ENCODE measurements at regions not wholly inside any gene's neighbourhood (a gene's known extent, or its start where the extent isn't known, plus 50 kb on each side); places are given as distances from the start of the nearest gene placed in this dataset.
"Not testable (repeated sequence)": the region's sequence is repeated elsewhere in the genome, so short reads cannot be mapped to it uniquely, and the experiment has no call there.

DNA sequence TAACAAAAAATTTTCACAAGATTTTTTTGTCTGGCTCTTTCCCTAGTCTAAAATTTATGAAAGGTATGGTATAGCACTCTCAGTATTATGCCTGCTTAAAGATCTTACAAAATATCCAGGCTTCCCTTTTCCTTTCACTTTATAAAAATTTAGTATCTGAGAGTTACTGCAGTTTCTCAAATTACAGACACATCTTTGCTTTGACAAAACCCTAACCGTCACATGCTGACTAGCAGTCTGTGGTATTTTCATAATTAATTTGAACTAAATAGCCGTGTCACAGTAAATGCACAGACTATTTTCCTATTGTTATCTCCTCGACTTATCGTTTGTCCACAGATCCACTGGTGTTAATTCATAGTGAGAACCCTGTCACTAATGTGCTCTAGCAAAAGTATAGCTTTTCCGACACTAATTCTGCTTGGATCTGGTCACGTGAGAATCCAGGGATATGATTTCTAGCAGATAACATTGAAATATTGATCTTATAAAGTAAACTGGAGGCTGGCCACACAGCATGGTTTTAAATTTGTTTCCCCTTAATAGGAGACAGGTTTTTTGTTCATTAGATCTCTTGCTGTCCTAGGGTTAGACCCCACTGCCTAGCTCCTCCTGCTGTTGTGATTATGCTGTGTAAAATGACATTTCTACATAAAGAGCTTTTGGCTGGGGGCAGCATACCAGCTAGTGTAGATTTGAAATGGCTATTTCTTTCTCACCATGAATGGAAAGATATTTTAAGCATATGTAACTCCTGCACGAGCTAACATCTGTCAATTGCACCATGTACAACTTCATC, 340.6 kb upstream of the SASH1 start:
- no peaks in the 10 kb centered on the region for H4K20me1 ChIP-seq (ENCODE audit: insufficient read depth, low read length)
- no peak overlapping the region for H3K4me2 ChIP-seq (ENCODE audit: insufficient read depth, low read length)
- H3K9me3 ChIP-seq (ENCODE audit: insufficient read depth, low read length, severe bottlenecking), result no peaks in the 10 kb centered on the region
- TF ChIP-seq, protein P1, sequence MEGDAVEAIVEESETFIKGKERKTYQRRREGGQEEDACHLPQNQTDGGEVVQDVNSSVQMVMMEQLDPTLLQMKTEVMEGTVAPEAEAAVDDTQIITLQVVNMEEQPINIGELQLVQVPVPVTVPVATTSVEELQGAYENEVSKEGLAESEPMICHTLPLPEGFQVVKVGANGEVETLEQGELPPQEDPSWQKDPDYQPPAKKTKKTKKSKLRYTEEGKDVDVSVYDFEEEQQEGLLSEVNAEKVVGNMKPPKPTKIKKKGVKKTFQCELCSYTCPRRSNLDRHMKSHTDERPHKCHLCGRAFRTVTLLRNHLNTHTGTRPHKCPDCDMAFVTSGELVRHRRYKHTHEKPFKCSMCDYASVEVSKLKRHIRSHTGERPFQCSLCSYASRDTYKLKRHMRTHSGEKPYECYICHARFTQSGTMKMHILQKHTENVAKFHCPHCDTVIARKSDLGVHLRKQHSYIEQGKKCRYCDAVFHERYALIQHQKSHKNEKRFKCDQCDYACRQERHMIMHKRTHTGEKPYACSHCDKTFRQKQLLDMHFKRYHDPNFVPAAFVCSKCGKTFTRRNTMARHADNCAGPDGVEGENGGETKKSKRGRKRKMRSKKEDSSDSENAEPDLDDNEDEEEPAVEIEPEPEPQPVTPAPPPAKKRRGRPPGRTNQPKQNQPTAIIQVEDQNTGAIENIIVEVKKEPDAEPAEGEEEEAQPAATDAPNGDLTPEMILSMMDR (IDR thresholded peaks at IDR 0.05; ENCODE audit: borderline replicate concordance, extremely low read depth, low read length, poor library complexity, severe bottlenecking), result no peak
- TF ChIP-seq EZH2 (IDR thresholded peaks at IDR 0.05; ENCODE audit: borderline replicate concordance, low read depth, low read length, severe bottlenecking), result no peak
- H3K79me2 ChIP-seq (ENCODE audit: insufficient read depth, low read length), result no peaks in the 10 kb centered on the region
- no peak overlapping the region for H3K27ac ChIP-seq (ENCODE audit: low read length)
- H3K36me3 ChIP-seq (ENCODE audit: insufficient read depth, low read length), result no peaks in the 10 kb centered on the region
- no peaks in the 10 kb centered on the region for H3K4me1 ChIP-seq (ENCODE audit: insufficient read depth, low read length)
- H3K9ac ChIP-seq (ENCODE audit: low read depth, low read length), result no peak overlapping the region
- DNase-seq, result no peak
- no peak overlapping the region for H3K4me3 ChIP-seq (ENCODE audit: low read depth in 1 of 2, low read length in 2 of 2)
- no peak for ATAC-seq (ENCODE audit: insufficient read depth, low read depth)
- H3K27me3 ChIP-seq (ENCODE audit: insufficient read depth, low read length, poor library complexity), result peaks cover 2% of the 10 kb centered on the region
- no peak overlapping the region for H2AFZ ChIP-seq (ENCODE audit: low read depth, low read length)

DNA sequence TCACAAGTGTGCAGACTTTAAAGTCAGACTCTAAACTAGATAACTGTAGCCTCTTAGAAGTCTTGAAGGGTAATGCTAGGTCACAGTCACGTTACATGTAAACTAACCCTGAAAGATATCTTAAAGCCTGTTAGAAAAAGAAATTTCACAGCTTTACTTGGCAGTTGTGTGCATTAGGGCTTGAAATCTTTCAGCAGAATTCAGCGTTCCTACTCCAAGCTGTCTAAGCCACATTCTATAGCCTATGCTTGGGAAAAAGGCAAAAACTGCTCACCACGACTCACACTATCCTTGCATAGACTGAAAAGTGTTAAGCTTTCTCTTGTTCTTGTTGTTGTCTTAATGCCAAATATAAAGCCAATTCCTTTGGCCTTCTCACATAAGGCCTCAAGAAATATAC, 338.0 kb upstream of the SASH1 start:
- H3K9me3 ChIP-seq (ENCODE audit: insufficient read depth, low read length, severe bottlenecking), result no peaks in the 10 kb centered on the region
- H3K27me3 ChIP-seq (ENCODE audit: insufficient read depth, low read length, poor library complexity), result peaks cover 2% of the 10 kb centered on the region
- no peak for ATAC-seq (ENCODE audit: insufficient read depth, low read depth)

DNA sequence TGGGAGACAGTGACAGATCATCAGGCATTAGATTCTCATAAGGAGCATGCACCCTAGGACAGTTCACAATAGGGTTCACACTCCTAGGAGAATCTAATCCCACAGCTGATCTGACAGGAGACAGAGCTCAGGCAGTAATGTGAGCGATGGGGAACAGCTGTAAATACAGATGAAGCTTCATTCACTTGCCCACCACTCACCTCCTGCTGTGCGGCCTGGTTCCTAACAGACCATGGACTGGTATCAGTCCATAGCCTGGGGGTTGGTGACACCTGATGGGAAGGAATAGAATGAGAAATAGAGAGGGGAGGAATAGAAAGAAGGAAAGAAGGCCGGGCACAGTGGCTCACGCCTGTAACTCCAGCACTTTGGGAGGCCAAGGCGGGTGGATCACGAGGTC, 336.8 kb upstream of the SASH1 start:
- Histone ChIP-seq H2AFZ (ENCODE audit: low read depth, low read length) (no peak overlapping the region), H3K4me3 (ENCODE audit: low read depth in 1 of 2, low read length in 2 of 2) (no peak overlapping the region), H3K27ac (ENCODE audit: low read length) (no peak overlapping the region), H3K36me3 (ENCODE audit: insufficient read depth, low read length) (no peaks in the 10 kb centered on the region), H3K9me3 (ENCODE audit: insufficient read depth, low read length, severe bottlenecking) (peaks cover 8% of the 10 kb centered on the region), H3K79me2 (ENCODE audit: insufficient read depth, low read length) (no peaks in the 10 kb centered on the region), H3K27me3 (ENCODE audit: insufficient read depth, low read length, poor library complexity) (peaks cover 2% of the 10 kb centered on the region), H3K4me2 (ENCODE audit: insufficient read depth, low read length) (no peak overlapping the region), H3K9ac (ENCODE audit: low read depth, low read length) (no peak overlapping the region), H4K20me1 (ENCODE audit: insufficient read depth, low read length) (no peaks in the 10 kb centered on the region), H3K4me1 (ENCODE audit: insufficient read depth, low read length) (no peaks in the 10 kb centered on the region)
- TF ChIP-seq, protein P1 (IDR thresholded peaks at IDR 0.05; ENCODE audit: borderline replicate concordance, extremely low read depth, low read length, poor library complexity, severe bottlenecking), result no peak
- no peak for TF ChIP-seq EZH2 (IDR thresholded peaks at IDR 0.05; ENCODE audit: borderline replicate concordance, low read depth, low read length, severe bottlenecking)
- DNase-seq, result no peak
- no peak for ATAC-seq (ENCODE audit: insufficient read depth, low read depth)

More for the DNA sequence above, 338.0 kb upstream of the SASH1 start:
- DNase-seq, result no peak
- Histone ChIP-seq H3K4me1 (ENCODE audit: insufficient read depth, low read length) (no peaks in the 10 kb centered on the region), H4K20me1 (ENCODE audit: insufficient read depth, low read length) (no peaks in the 10 kb centered on the region), H3K4me2 (ENCODE audit: insufficient read depth, low read length) (no peak overlapping the region), H3K27ac (ENCODE audit: low read length) (no peak overlapping the region), H3K79me2 (ENCODE audit: insufficient read depth, low read length) (no peaks in the 10 kb centered on the region), H3K36me3 (ENCODE audit: insufficient read depth, low read length) (no peaks in the 10 kb centered on the region), H3K4me3 (ENCODE audit: low read depth in 1 of 2, low read length in 2 of 2) (no peak overlapping the region), H3K9ac (ENCODE audit: low read depth, low read length) (no peak overlapping the region), H2AFZ (ENCODE audit: low read depth, low read length) (no peak overlapping the region)
- TF ChIP-seq EZH2 (IDR thresholded peaks at IDR 0.05; ENCODE audit: borderline replicate concordance, low read depth, low read length, severe bottlenecking), result no peak
- TF ChIP-seq, protein P1 (IDR thresholded peaks at IDR 0.05; ENCODE audit: borderline replicate concordance, extremely low read depth, low read length, poor library complexity, severe bottlenecking), result no peak

DNA sequence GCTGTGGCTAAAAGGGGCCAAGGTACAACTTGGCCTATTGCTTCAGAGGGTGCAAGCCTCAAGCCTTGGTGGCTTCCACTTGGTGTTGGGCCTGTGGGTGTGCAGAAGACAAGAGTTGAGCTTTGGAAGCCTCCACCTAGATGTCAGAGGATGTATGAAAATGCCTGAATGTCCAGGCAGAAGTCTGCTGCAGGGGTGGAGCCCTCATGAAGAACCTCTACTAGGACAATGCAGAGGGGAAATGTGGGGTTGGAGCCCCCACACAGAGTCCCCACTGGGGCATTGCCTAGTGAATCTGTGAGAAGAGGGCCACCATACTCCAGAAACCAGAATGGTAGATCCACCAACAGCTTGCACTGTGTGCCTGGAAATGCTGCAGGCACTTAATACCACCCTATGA, 332.1 kb upstream of the SASH1 start:
- not testable (repeated sequence) for H3K4me2 ChIP-seq (ENCODE audit: insufficient read depth, low read length); H3K9ac ChIP-seq (ENCODE audit: low read depth, low read length); H2AFZ ChIP-seq (ENCODE audit: low read depth, low read length); H4K20me1 ChIP-seq (ENCODE audit: insufficient read depth, low read length); H3K27ac ChIP-seq (ENCODE audit: low read length); H3K4me3 ChIP-seq (ENCODE audit: low read depth in 1 of 2, low read length in 2 of 2); H3K4me1 ChIP-seq (ENCODE audit: insufficient read depth, low read length); H3K79me2 ChIP-seq (ENCODE audit: insufficient read depth, low read length); H3K36me3 ChIP-seq (ENCODE audit: insufficient read depth, low read length); H3K27me3 ChIP-seq (ENCODE audit: insufficient read depth, low read length, poor library complexity); DNase-seq; ATAC-seq (ENCODE audit: insufficient read depth, low read depth)
- peaks cover 18% of the 10 kb centered on the region for H3K9me3 ChIP-seq (ENCODE audit: insufficient read depth, low read length, severe bottlenecking)
